Osteoblast (primary cell): ENCODE measurements at regions not wholly inside any gene's neighbourhood (a gene's known extent, or its start where the extent isn't known, plus 50 kb on each side); places are given as distances from the start of the nearest gene placed in this dataset.
A peak's percentile ranks its signal among the peaks of the same experiment; 100 is the strongest.

ENCODE experiments used
- DNase-seq: peaks from one replicate; pipeline ENCODE4 v3.0.0; 2011; ENCODE audit warnings: low spot score, mixed read lengths; ENCODE audit not compliant: insufficient read length; ENCODE audit errors: missing footprints
- H2AFZ ChIP-seq: 2 replicates; pipeline ENCODE4 v1.6.0; 2011; ENCODE audit warnings: mild to moderate bottlenecking, low read length
- H3K27ac ChIP-seq: 2 replicates; pipeline ENCODE4 v1.5.1; 2011; ENCODE audit warnings: mild to moderate bottlenecking, low read depth, low read length, moderate library complexity
- H3K27me3 ChIP-seq: 2 replicates; pipeline ENCODE4 v1.6.0; 2012; ENCODE audit warnings: mild to moderate bottlenecking, control low read depth, inconsistent platforms, low read length, moderate library complexity; ENCODE audit not compliant: insufficient read depth
- H3K36me3 ChIP-seq: 2 replicates; pipeline ENCODE4 v1.5.1; 2011; ENCODE audit warnings: mild to moderate bottlenecking, low read length, control low read depth, moderate library complexity; ENCODE audit not compliant: insufficient read depth
- H3K4me1 ChIP-seq: 2 replicates; pipeline ENCODE4 v1.5.1; 2011; ENCODE audit warnings: mild to moderate bottlenecking, low read length, control low read depth, moderate library complexity; ENCODE audit not compliant: insufficient read depth
- H3K4me2 ChIP-seq: 2 replicates; pipeline ENCODE4 v1.6.0; 2011; ENCODE audit warnings: mild to moderate bottlenecking, low read length; ENCODE audit not compliant: insufficient read depth
- H3K4me3 ChIP-seq: fragments of 200-600 bp; sonication (generic); 3 replicates; pipeline ENCODE4 v1.5.1; 2012; ENCODE audit warnings: mild to moderate bottlenecking, low read length, inconsistent platforms; ENCODE audit not compliant: insufficient read depth
- H3K79me2 ChIP-seq: 2 replicates; pipeline ENCODE4 v1.6.0; 2012; ENCODE audit warnings: mild to moderate bottlenecking, low read length, control low read depth, inconsistent platforms; ENCODE audit not compliant: insufficient read depth
- H3K9me3 ChIP-seq: 2 replicates; pipeline ENCODE4 v1.5.1; 2011; ENCODE audit warnings: low read depth, low read length, control low read depth
- H4K20me1 ChIP-seq: 2 replicates; pipeline ENCODE4 v1.6.0; 2012; ENCODE audit warnings: mild to moderate bottlenecking, low read length, control low read depth; ENCODE audit not compliant: insufficient read depth
- CTCF ChIP-seq: IDR thresholded peaks from 2 replicates; pipeline ENCODE4 v1.5.1; 2011; ENCODE audit warnings: mild to moderate bottlenecking, low read depth, low read length, moderate library complexity; ENCODE audit errors: extremely low read depth

- Histone ChIP-seq H3K9me3 (no peaks in the 10 kb centered on the region), H3K27me3 (no peaks in the 10 kb centered on the region), H2AFZ (no peak overlapping the region), H3K79me2 (no peaks in the 10 kb centered on the region), H3K4me3 (no peak overlapping the region), H3K36me3 (no peaks in the 10 kb centered on the region), H3K27ac (no peak overlapping the region), H3K4me2 (no peak overlapping the region), H3K4me1 (no peaks in the 10 kb centered on the region), H4K20me1 (no peaks in the 10 kb centered on the region)
- no peak for DNase-seq
- no peak for TF ChIP-seq CTCF
These were observed 2181.4 kb upstream of the PIK3C3 start for GRCh38 chr18:39773646-39774045.

- Histone ChIP-seq H3K4me3 (no peak overlapping the region), H3K36me3 (no peaks in the 10 kb centered on the region), H2AFZ (peak overlapping the region; percentile 12), H3K9me3 (no peaks in the 10 kb centered on the region), H3K4me1 (no peaks in the 10 kb centered on the region), H3K27ac (peak overlapping the region; percentile 18), H4K20me1 (no peaks in the 10 kb centered on the region), H3K27me3 (no peaks in the 10 kb centered on the region), H3K4me2 (no peak overlapping the region), H3K79me2 (no peaks in the 10 kb centered on the region)
- no peak for DNase-seq
- TF ChIP-seq CTCF: no peak
These were observed 2182.7 kb upstream of the PIK3C3 start for GRCh38 chr18:39772155-39772919.

GRCh38 chr18:39770399-39770798 is 2184.6 kb upstream of the PIK3C3 start:
- no peaks in the 10 kb centered on the region for H3K9me3 ChIP-seq
- H3K36me3 ChIP-seq: no peaks in the 10 kb centered on the region
- H3K4me2 ChIP-seq: no peak overlapping the region
- no peaks in the 10 kb centered on the region for H3K79me2 ChIP-seq
- H4K20me1 ChIP-seq: no peaks in the 10 kb centered on the region
- no peak overlapping the region for H2AFZ ChIP-seq
- no peak overlapping the region for H3K4me3 ChIP-seq
- H3K27me3 ChIP-seq: no peaks in the 10 kb centered on the region
- TF ChIP-seq CTCF: no peak
- no peak overlapping the region for H3K27ac ChIP-seq
- H3K4me1 ChIP-seq: no peaks in the 10 kb centered on the region
- no peak for DNase-seq

GRCh38 chr18:39764873-39765272 is 2190.2 kb upstream of the PIK3C3 start:
- Histone ChIP-seq H3K9me3 (no peaks in the 10 kb centered on the region), H4K20me1 (no peaks in the 10 kb centered on the region), H3K4me1 (no peaks in the 10 kb centered on the region), H3K4me3 (no peak overlapping the region), H3K4me2 (no peak overlapping the region), H3K36me3 (no peaks in the 10 kb centered on the region), H2AFZ (no peak overlapping the region), H3K27ac (no peak overlapping the region), H3K27me3 (no peaks in the 10 kb centered on the region), H3K79me2 (no peaks in the 10 kb centered on the region)
- no peak for DNase-seq
- no peak for TF ChIP-seq CTCF
